SU-DHL-6 (cell line): ENCODE measurements at regions not wholly inside any gene's neighbourhood (a gene's known extent, or its start where the extent isn't known, plus 50 kb on each side); places are given as distances from the start of the nearest gene placed in this dataset.

ENCODE experiments used
- EZH2phosphoT487 ChIP-seq: fragments of 200-600 bp; sonication (generic), shearing (Covaris generic); conservative IDR thresholded peaks from 2 replicates; pipeline ENCODE4 v1.6.1; 2018; ENCODE audit warnings: mild to moderate bottlenecking, antibody characterized with exemption, low read length, moderate library complexity, mixed read lengths
- TF ChIP-seq, protein P1 (sequence below): fragments of 200-600 bp; sonication (generic); IDR thresholded peaks from one replicate; pipeline ENCODE4 v1.5.1; 2017; ENCODE audit warnings: antibody characterized with exemption, mild to moderate bottlenecking, low read length, moderate library complexity; ENCODE audit not compliant: insufficient read depth, poor library complexity, severe bottlenecking

DNA sequence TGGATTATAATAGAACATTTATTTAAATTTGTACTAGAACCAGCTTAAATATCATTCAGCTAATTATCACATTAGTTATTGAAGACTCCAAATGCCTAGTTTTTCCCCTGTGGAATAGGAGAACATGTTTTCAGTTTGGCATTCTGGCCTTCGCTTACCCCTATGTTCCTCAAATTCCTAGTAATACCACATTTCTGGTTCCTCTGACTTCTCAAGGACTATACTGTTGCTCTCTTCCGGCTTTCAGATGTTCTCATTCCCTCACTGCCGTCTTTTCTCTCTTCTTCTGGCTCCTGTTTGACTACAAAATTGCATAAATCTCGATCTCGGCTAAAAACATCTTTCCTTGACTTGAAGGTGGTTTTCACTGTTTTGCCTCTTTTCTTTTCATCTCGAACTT, 71.8 kb upstream of the KHDRBS2 start:
- TF ChIP-seq, protein P1, sequence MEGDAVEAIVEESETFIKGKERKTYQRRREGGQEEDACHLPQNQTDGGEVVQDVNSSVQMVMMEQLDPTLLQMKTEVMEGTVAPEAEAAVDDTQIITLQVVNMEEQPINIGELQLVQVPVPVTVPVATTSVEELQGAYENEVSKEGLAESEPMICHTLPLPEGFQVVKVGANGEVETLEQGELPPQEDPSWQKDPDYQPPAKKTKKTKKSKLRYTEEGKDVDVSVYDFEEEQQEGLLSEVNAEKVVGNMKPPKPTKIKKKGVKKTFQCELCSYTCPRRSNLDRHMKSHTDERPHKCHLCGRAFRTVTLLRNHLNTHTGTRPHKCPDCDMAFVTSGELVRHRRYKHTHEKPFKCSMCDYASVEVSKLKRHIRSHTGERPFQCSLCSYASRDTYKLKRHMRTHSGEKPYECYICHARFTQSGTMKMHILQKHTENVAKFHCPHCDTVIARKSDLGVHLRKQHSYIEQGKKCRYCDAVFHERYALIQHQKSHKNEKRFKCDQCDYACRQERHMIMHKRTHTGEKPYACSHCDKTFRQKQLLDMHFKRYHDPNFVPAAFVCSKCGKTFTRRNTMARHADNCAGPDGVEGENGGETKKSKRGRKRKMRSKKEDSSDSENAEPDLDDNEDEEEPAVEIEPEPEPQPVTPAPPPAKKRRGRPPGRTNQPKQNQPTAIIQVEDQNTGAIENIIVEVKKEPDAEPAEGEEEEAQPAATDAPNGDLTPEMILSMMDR = no peak
- no peak for TF ChIP-seq EZH2phosphoT487
